ENCODE measurements at regions not wholly inside any gene's neighbourhood (a gene's known extent, or its start where the extent isn't known, plus 50 kb on each side); places are given as distances from the start of the nearest gene placed in this dataset.

- no peak overlapping the region for H3K4me3 ChIP-seq (ENCODE audit: low read length)
- DNase-seq (ENCODE audit: low read depth), result no peak
- TF ChIP-seq CTCF (IDR thresholded peaks at IDR 0.05; ENCODE audit: insufficient read depth, low read depth, low read length, missing control alignments), result no peak
These were observed 801.2 kb downstream of the PDCD6IP start for GRCh38 chr3:34599595-34599994.

DNA sequence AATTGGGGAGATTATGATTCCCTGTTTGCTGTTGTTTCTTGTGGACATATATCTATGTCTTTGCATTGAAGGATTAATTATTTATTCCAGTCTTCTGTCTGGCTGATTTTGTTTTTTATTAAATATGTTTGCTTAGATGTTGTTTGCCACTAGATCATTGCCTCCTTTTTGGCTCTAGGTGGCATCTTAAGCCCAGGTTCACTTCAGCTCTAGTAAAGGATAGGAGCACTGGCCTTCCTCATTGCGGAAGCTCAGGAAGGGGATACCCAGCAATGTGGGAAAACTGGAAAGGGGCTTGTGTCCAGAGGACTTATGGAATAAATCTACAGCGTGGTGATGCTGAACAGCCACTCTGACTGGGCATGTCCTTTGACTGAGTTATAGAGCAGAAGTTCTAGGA is 821.6 kb downstream of the PDCD6IP start:
- DNase-seq (ENCODE audit: low read depth), result no peak
- H3K4me3 ChIP-seq (ENCODE audit: low read length), result no peak overlapping the region
- no peak for TF ChIP-seq CTCF (IDR thresholded peaks at IDR 0.05; ENCODE audit: insufficient read depth, low read depth, low read length, missing control alignments)

DNA sequence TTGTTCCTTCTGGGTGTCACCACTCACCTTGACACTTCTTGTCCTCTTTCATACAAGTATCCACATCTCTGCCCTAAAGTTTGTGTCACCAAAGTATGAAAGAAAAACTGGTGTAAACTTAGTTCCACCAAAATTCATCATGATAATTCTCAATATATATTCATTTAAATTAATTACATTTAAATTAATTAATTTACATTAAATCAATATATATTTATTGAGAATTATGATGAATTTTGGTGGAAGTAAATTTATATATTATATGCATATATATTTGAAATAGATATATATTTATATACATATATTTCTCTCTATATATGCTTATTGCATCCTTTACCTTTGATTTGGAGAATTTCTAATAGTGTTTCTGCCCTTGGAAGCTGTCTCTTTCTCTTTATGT is 828.3 kb downstream of the PDCD6IP start:
- no peak overlapping the region for H3K4me3 ChIP-seq (ENCODE audit: low read length)
- no peak for TF ChIP-seq CTCF (IDR thresholded peaks at IDR 0.05; ENCODE audit: insufficient read depth, low read depth, low read length, missing control alignments)
- no peak for DNase-seq (ENCODE audit: low read depth)

DNA sequence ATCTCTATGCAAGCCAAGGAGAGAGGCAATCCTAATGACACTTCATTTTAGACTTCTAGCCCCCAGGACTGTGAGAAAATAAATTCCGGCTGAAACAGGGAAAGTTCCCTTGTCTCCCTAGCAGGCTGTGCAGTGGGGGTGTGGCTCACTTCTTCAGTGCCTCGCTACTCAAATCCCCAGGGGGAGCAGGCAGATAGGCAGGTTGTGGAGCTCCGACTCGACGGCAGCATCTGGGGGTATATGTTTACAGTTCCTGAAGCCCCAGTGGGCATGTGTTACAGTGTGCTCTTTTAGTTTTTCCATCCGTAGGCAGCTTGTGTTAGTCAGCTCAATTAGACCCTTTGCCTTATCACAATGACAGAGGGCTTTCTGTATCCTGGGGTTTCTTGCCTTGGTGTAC is 836.5 kb downstream of the PDCD6IP start:
- H3K4me3 ChIP-seq (ENCODE audit: low read length), result no peak overlapping the region
- no peak for DNase-seq (ENCODE audit: low read depth)
- TF ChIP-seq CTCF (IDR thresholded peaks at IDR 0.05; ENCODE audit: insufficient read depth, low read depth, low read length, missing control alignments), result no peak

- no peak overlapping the region for H3K4me3 ChIP-seq (ENCODE audit: low read length)
- no peak for TF ChIP-seq CTCF (IDR thresholded peaks at IDR 0.05; ENCODE audit: insufficient read depth, low read depth, low read length, missing control alignments)
These were observed 837.0 kb downstream of the PDCD6IP start for GRCh38 chr3:34635352-34635850.

GRCh38 chr3:34646911-34647460 is 848.6 kb downstream of the PDCD6IP start:
- no peak for TF ChIP-seq CTCF (IDR thresholded peaks at IDR 0.05; ENCODE audit: insufficient read depth, low read depth, low read length, missing control alignments)
- H3K4me3 ChIP-seq (ENCODE audit: low read length), result no peak overlapping the region
- DNase-seq (ENCODE audit: low read depth), result no peak

More at GRCh38 chr3:34635352-34635850, 837.0 kb downstream of the PDCD6IP start:
- no peak for DNase-seq (ENCODE audit: low read depth)

GRCh38 chr3:34650131-34650530 is 851.7 kb downstream of the PDCD6IP start:
- no peak overlapping the region for H3K4me3 ChIP-seq (ENCODE audit: low read length)
- no peak for DNase-seq (ENCODE audit: low read depth)
- no peak for TF ChIP-seq CTCF (IDR thresholded peaks at IDR 0.05; ENCODE audit: insufficient read depth, low read depth, low read length, missing control alignments)
